GM12878 (cell line): ENCODE measurements at regions not wholly inside any gene's neighbourhood (a gene's known extent, or its start where the extent isn't known, plus 50 kb on each side); places are given as distances from the start of the nearest gene placed in this dataset.

Experiments
- EP300 ChIP-seq, 2 experiments: fragments of 150-350 bp in 1 of 2; IDR thresholded peaks; 2 replicates each; pipeline ENCODE4 v1.6.1; 2011 to 2012; ENCODE audit warnings: low read depth in 2 of 2, low read length in 2 of 2, borderline replicate concordance in 1 of 2, improper control_type of control experiment in 1 of 2, inconsistent platforms in 1 of 2; ENCODE audit not compliant: control insufficient read depth in 1 of 2
- TAF1 ChIP-seq: IDR thresholded peaks from 2 replicates; pipeline ENCODE4 v1.6.1; 2011; ENCODE audit warnings: mild to moderate bottlenecking, low read depth, low read length, borderline replicate concordance
- TF ChIP-seq, protein P1 (sequence below), 3 experiments: IDR thresholded peaks in 2 of 3; conservative IDR thresholded peaks in 1 of 3; 2 replicates each; pipeline ENCODE4 v1.5.1; 2011; ENCODE audit warnings: low read depth in 3 of 3, low read length in 3 of 3, mild to moderate bottlenecking in 3 of 3, control low read depth in 2 of 3, moderate library complexity in 2 of 3, inconsistent platforms in 1 of 3, mixed read lengths in 1 of 3; ENCODE audit not compliant: control insufficient read depth in 2 of 3, insufficient read depth in 1 of 3; ENCODE audit errors: extremely low read depth in 1 of 3

DNA sequence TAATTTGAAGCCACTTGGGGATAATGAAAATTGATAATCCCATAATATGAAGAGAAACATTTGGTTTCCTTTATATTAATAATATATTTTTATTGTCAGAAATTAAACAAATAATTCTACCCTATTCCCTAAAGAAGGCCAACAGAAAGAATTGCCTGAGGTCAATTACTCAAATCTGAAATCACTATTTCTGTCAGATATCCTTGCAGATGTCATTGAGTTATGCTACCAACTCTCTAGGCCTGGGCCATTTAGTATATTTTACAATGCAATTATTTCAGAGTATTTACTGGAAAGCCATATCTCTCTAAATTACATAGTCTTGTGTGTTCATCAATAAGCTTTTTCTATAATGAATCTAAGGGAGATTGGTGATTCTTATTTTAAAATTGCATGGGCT, 498.1 kb downstream of the KIF20B start:
- TF ChIP-seq TAF1 (no peak), EP300 (IDR thresholded peaks at IDR 0.05; ENCODE audit: borderline replicate concordance in 1 of 2, control insufficient read depth in 1 of 2, low read depth in 2 of 2, low read length in 2 of 2) (no peak)
- TF ChIP-seq, protein P1, sequence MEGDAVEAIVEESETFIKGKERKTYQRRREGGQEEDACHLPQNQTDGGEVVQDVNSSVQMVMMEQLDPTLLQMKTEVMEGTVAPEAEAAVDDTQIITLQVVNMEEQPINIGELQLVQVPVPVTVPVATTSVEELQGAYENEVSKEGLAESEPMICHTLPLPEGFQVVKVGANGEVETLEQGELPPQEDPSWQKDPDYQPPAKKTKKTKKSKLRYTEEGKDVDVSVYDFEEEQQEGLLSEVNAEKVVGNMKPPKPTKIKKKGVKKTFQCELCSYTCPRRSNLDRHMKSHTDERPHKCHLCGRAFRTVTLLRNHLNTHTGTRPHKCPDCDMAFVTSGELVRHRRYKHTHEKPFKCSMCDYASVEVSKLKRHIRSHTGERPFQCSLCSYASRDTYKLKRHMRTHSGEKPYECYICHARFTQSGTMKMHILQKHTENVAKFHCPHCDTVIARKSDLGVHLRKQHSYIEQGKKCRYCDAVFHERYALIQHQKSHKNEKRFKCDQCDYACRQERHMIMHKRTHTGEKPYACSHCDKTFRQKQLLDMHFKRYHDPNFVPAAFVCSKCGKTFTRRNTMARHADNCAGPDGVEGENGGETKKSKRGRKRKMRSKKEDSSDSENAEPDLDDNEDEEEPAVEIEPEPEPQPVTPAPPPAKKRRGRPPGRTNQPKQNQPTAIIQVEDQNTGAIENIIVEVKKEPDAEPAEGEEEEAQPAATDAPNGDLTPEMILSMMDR (IDR thresholded peaks at IDR 0.05 in 2 of 3, conservative IDR thresholded peaks at IDR 0.05 in 1 of 3; ENCODE audit: control insufficient read depth in 2 of 3, extremely low read depth in 1 of 3, insufficient read depth in 1 of 3, low read depth in 3 of 3, low read length in 3 of 3) = no peak
